ENCODE measurements at regions not wholly inside any gene's neighbourhood (a gene's known extent, or its start where the extent isn't known, plus 50 kb on each side); places are given as distances from the start of the nearest gene placed in this dataset.

DNA sequence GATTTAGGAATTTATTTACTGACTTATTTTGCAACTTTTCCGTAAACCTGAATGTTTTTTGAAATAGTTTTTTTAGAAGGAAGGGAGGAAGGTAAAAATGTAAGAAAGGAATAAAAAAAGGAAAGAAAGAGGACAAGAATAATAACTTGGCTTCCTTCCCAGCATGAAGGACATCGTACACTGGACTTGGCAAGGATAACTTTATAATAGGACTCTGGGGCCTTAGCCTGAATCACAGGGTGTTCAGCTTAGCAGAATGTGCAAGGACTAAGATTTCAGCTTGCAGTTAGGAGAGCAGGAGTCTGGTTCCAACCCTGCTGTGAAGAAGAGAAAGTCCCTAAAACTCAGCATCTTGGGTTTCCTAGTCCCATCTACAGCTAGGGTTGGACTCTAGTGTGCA lies 1053.3 kb downstream of the VRK1 start:
- Histone ChIP-seq H3K4me1 (ENCODE audit: control insufficient read depth in 2 of 3, insufficient read depth in 2 of 3, low read depth in 1 of 3, low read length in 3 of 3) (no peaks in the 10 kb centered on the region), H3K4me3 (ENCODE audit: low read length in 3 of 3) (no peak overlapping the region), H3K27ac (ENCODE audit: low read depth in 2 of 2, low read length in 2 of 2) (no peak overlapping the region), H3K36me3 (ENCODE audit: control insufficient read depth in 2 of 3, insufficient read depth in 3 of 3, low read length in 3 of 3) (no peaks in the 10 kb centered on the region), H3K9me3 (ENCODE audit: control insufficient read depth in 2 of 3, insufficient read depth in 1 of 3, low read length in 3 of 3) (no peaks in the 10 kb centered on the region), H3K27me3 (ENCODE audit: control insufficient read depth, insufficient read depth, low read length) (no peaks in the 10 kb centered on the region), H3K9ac (ENCODE audit: low read length in 3 of 3) (no peak overlapping the region)
- intact Hi-C loops (cut with DNase I) = no loop called here
- FAIRE-seq = no peak
- no peak for TF ChIP-seq CTCF (IDR thresholded peaks at IDR 0.05; ENCODE audit: borderline replicate concordance, extremely low read depth, insufficient read depth)
- DNase-seq = no peak

DNA sequence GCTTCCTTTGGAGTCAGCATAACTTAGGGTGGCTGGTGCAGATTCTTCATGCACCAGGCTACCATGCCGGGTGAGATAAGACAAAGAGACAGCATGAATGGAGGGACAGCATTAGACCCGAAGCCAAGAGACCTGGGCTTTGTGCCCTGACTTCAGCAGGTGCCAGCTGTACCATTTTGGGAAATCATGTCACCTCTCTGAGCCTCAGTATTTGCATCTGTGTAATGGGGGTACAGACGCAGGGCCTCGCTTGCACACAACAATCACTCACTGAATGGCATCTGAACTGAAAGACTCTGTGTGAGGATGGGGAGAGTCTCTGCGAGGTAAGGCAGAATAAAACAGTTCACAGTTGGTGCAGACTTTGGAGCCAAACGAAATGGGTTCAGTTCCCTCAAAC lies 1053.7 kb downstream of the VRK1 start:
- Histone ChIP-seq H3K9ac (ENCODE audit: low read length in 3 of 3) (no peak overlapping the region), H3K4me3 (ENCODE audit: low read length in 3 of 3) (no peak overlapping the region), H3K27me3 (ENCODE audit: control insufficient read depth, insufficient read depth, low read length) (no peaks in the 10 kb centered on the region), H3K36me3 (ENCODE audit: control insufficient read depth in 2 of 3, insufficient read depth in 3 of 3, low read length in 3 of 3) (no peaks in the 10 kb centered on the region), H3K27ac (ENCODE audit: low read depth in 2 of 2, low read length in 2 of 2) (no peak overlapping the region), H3K9me3 (ENCODE audit: control insufficient read depth in 2 of 3, insufficient read depth in 1 of 3, low read length in 3 of 3) (no peaks in the 10 kb centered on the region), H3K4me1 (ENCODE audit: control insufficient read depth in 2 of 3, insufficient read depth in 2 of 3, low read depth in 1 of 3, low read length in 3 of 3) (no peaks in the 10 kb centered on the region)
- DNase-seq = no peak
- intact Hi-C loops (cut with DNase I) = no loop called here
- TF ChIP-seq CTCF (IDR thresholded peaks at IDR 0.05; ENCODE audit: borderline replicate concordance, extremely low read depth, insufficient read depth) = no peak
- FAIRE-seq = no peak

- FAIRE-seq (no peak), DNase-seq (no peak)
- H3K4me3 ChIP-seq (ENCODE audit: low read length in 3 of 3) = no peak overlapping the region
- H3K36me3 ChIP-seq (ENCODE audit: control insufficient read depth in 2 of 3, insufficient read depth in 3 of 3, low read length in 3 of 3) = no peaks in the 10 kb centered on the region
- no peak for TF ChIP-seq CTCF (IDR thresholded peaks at IDR 0.05; ENCODE audit: borderline replicate concordance, extremely low read depth, insufficient read depth)
- no peaks in the 10 kb centered on the region for H3K4me1 ChIP-seq (ENCODE audit: control insufficient read depth in 2 of 3, insufficient read depth in 2 of 3, low read depth in 1 of 3, low read length in 3 of 3)
- intact Hi-C loops (cut with DNase I) = no loop called here
- H3K9ac ChIP-seq (ENCODE audit: low read length in 3 of 3) = no peak overlapping the region
- H3K27me3 ChIP-seq (ENCODE audit: control insufficient read depth, insufficient read depth, low read length) = no peaks in the 10 kb centered on the region
- no peaks in the 10 kb centered on the region for H3K9me3 ChIP-seq (ENCODE audit: control insufficient read depth in 2 of 3, insufficient read depth in 1 of 3, low read length in 3 of 3)
- H3K27ac ChIP-seq (ENCODE audit: low read depth in 2 of 2, low read length in 2 of 2) = no peak overlapping the region
These were observed 1054.3 kb downstream of the VRK1 start for GRCh38 chr14:97851428-97851995.

- Histone ChIP-seq H3K4me3 (ENCODE audit: low read length in 3 of 3) (no peak overlapping the region), H3K36me3 (ENCODE audit: control insufficient read depth in 2 of 3, insufficient read depth in 3 of 3, low read length in 3 of 3) (no peaks in the 10 kb centered on the region), H3K27me3 (ENCODE audit: control insufficient read depth, insufficient read depth, low read length) (no peaks in the 10 kb centered on the region), H3K27ac (ENCODE audit: low read depth in 2 of 2, low read length in 2 of 2) (no peak overlapping the region), H3K9ac (ENCODE audit: low read length in 3 of 3) (no peak overlapping the region), H3K9me3 (ENCODE audit: control insufficient read depth in 2 of 3, insufficient read depth in 1 of 3, low read length in 3 of 3) (peaks cover 0 to 8% (median 0%) of the 10 kb centered on the region in 3 donors), H3K4me1 (ENCODE audit: control insufficient read depth in 2 of 3, insufficient read depth in 2 of 3, low read depth in 1 of 3, low read length in 3 of 3) (no peaks in the 10 kb centered on the region)
- no peak for TF ChIP-seq CTCF (IDR thresholded peaks at IDR 0.05; ENCODE audit: borderline replicate concordance, extremely low read depth, insufficient read depth)
- FAIRE-seq = no peak
- no peak for DNase-seq
- intact Hi-C loops (cut with DNase I) = no loop called here
These were observed 1057.7 kb downstream of the VRK1 start for GRCh38 chr14:97854918-97855317.

Data from kidney (tissue), 13 donors.